ENCODE measurements at regions not wholly inside any gene's neighbourhood (a gene's known extent, or its start where the extent isn't known, plus 50 kb on each side); places are given as distances from the start of the nearest gene placed in this dataset.

DNA sequence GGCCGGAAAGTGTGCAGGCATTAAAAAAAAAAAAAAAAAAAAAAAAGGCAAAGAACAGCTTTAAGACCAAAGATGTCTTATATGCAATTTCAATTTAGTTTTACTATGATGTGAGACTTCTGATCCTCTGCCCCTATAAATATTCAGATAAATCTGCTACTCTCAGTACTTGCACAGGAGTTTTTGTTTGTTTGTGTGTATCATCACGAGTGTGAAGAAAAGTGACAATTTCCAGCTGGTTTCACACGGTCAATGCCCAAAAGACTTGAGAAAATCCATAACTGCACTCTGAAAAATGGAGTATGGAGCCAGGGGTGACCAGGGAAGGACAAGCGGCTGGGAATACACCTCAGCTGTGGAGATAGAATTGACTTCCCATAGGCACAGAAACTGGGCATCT lies 757.7 kb downstream of the C6orf118 start:
- no peak for TF ChIP-seq TAF1 (IDR thresholded peaks at IDR 0.05; ENCODE audit: low read depth)
- no peak for TF ChIP-seq MXI1 (conservative IDR thresholded peaks at IDR 0.05; ENCODE audit: poor library complexity, severe bottlenecking)
- TF ChIP-seq SMC3 (conservative IDR thresholded peaks at IDR 0.05; ENCODE audit: poor library complexity): no peak
- TF ChIP-seq, protein P1, sequence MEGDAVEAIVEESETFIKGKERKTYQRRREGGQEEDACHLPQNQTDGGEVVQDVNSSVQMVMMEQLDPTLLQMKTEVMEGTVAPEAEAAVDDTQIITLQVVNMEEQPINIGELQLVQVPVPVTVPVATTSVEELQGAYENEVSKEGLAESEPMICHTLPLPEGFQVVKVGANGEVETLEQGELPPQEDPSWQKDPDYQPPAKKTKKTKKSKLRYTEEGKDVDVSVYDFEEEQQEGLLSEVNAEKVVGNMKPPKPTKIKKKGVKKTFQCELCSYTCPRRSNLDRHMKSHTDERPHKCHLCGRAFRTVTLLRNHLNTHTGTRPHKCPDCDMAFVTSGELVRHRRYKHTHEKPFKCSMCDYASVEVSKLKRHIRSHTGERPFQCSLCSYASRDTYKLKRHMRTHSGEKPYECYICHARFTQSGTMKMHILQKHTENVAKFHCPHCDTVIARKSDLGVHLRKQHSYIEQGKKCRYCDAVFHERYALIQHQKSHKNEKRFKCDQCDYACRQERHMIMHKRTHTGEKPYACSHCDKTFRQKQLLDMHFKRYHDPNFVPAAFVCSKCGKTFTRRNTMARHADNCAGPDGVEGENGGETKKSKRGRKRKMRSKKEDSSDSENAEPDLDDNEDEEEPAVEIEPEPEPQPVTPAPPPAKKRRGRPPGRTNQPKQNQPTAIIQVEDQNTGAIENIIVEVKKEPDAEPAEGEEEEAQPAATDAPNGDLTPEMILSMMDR (IDR thresholded peaks at IDR 0.05; ENCODE audit: poor library complexity, severe bottlenecking): no peak
- TF ChIP-seq RAD21 (conservative IDR thresholded peaks at IDR 0.05): no peak
- TF ChIP-seq POLR2AphosphoS5 (IDR thresholded peaks at IDR 0.05): no peak
- Histone ChIP-seq H3K4me2 (ENCODE audit: low read length) (no peak overlapping the region), H3K9me2 (ENCODE audit: insufficient read depth, low read length) (no peaks in the 10 kb centered on the region), H3K27me3 (ENCODE audit: insufficient read depth, low read depth, low read length) (no peaks in the 10 kb centered on the region), H4K20me1 (ENCODE audit: insufficient read depth) (no peaks in the 10 kb centered on the region), H3K4me3 (ENCODE audit: low read length) (no peak overlapping the region), H3K36me3 (ENCODE audit: insufficient read depth, low read length) (no peaks in the 10 kb centered on the region), H3K9ac (ENCODE audit: low read length) (no peak overlapping the region), H3K27ac (ENCODE audit: low read length) (no peak overlapping the region), H3K79me2 (replicated peaks; ENCODE audit: insufficient read depth, low read length) (no peaks in the 10 kb centered on the region), H2AFZ (ENCODE audit: low read depth, low read length) (no peak overlapping the region), H3K9me3 (ENCODE audit: low read length) (no peaks in the 10 kb centered on the region), H3F3A (ENCODE audit: insufficient read depth, low read length, poor library complexity, severe bottlenecking) (no peaks in the 10 kb centered on the region)

DNA sequence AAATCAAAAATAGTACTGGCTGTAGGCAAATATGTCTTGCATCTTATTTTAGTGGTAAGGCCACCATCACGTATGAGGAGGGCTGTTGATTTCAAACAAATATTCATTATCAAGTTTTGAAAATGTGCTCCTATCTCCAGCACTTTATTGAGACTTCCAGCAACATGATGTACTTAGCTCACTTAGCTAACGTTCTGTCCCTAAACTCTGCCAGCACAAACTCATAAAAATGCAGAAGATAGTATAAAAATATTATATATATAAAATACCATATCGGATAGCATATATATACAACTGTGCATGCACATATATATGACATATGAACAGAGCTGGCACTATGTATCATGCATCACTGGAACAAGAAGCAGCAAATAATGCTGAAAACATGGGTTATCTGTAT lies 762.3 kb downstream of the C6orf118 start:
- no peaks in the 10 kb centered on the region for H3K9me3 ChIP-seq (ENCODE audit: low read length)
- H3K9ac ChIP-seq (ENCODE audit: low read length): no peak overlapping the region
- H3K27me3 ChIP-seq (ENCODE audit: insufficient read depth, low read depth, low read length): no peaks in the 10 kb centered on the region
- H2AFZ ChIP-seq (ENCODE audit: low read depth, low read length): no peak overlapping the region
- no peak overlapping the region for H3K4me2 ChIP-seq (ENCODE audit: low read length)
- H3K27ac ChIP-seq (ENCODE audit: low read length): no peak overlapping the region
- no peak for TF ChIP-seq SMC3 (conservative IDR thresholded peaks at IDR 0.05; ENCODE audit: poor library complexity)
- TF ChIP-seq, protein P2, sequence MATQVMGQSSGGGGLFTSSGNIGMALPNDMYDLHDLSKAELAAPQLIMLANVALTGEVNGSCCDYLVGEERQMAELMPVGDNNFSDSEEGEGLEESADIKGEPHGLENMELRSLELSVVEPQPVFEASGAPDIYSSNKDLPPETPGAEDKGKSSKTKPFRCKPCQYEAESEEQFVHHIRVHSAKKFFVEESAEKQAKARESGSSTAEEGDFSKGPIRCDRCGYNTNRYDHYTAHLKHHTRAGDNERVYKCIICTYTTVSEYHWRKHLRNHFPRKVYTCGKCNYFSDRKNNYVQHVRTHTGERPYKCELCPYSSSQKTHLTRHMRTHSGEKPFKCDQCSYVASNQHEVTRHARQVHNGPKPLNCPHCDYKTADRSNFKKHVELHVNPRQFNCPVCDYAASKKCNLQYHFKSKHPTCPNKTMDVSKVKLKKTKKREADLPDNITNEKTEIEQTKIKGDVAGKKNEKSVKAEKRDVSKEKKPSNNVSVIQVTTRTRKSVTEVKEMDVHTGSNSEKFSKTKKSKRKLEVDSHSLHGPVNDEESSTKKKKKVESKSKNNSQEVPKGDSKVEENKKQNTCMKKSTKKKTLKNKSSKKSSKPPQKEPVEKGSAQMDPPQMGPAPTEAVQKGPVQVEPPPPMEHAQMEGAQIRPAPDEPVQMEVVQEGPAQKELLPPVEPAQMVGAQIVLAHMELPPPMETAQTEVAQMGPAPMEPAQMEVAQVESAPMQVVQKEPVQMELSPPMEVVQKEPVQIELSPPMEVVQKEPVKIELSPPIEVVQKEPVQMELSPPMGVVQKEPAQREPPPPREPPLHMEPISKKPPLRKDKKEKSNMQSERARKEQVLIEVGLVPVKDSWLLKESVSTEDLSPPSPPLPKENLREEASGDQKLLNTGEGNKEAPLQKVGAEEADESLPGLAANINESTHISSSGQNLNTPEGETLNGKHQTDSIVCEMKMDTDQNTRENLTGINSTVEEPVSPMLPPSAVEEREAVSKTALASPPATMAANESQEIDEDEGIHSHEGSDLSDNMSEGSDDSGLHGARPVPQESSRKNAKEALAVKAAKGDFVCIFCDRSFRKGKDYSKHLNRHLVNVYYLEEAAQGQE (IDR thresholded peaks at IDR 0.05; ENCODE audit: borderline replicate concordance): no peak
- no peak for TF ChIP-seq MXI1 (conservative IDR thresholded peaks at IDR 0.05; ENCODE audit: poor library complexity, severe bottlenecking)
- TF ChIP-seq RAD21 (conservative IDR thresholded peaks at IDR 0.05): no peak
- no peak for TF ChIP-seq TAF1 (IDR thresholded peaks at IDR 0.05; ENCODE audit: low read depth)
- no peak for TF ChIP-seq EP300 (conservative IDR thresholded peaks at IDR 0.05; ENCODE audit: poor library complexity, severe bottlenecking)
- no peak for TF ChIP-seq POLR2AphosphoS5 (IDR thresholded peaks at IDR 0.05)
- TF ChIP-seq EZH2 (IDR thresholded peaks at IDR 0.05; ENCODE audit: borderline replicate concordance, insufficient read depth, low read length, poor library complexity, severe bottlenecking): no peak
- TF ChIP-seq, protein P1 (IDR thresholded peaks at IDR 0.05; ENCODE audit: poor library complexity, severe bottlenecking): no peak
- H3K36me3 ChIP-seq (ENCODE audit: insufficient read depth, low read length): no peaks in the 10 kb centered on the region
- H3F3A ChIP-seq (ENCODE audit: insufficient read depth, low read length, poor library complexity, severe bottlenecking): no peaks in the 10 kb centered on the region
- H4K20me1 ChIP-seq (ENCODE audit: insufficient read depth): no peaks in the 10 kb centered on the region
- H3K79me2 ChIP-seq (replicated peaks; ENCODE audit: insufficient read depth, low read length): no peaks in the 10 kb centered on the region
- no peaks in the 10 kb centered on the region for H3K9me2 ChIP-seq (ENCODE audit: insufficient read depth, low read length)
- H3K4me3 ChIP-seq (ENCODE audit: low read length): no peak overlapping the region

Data from neural cell (in vitro differentiated cells).